Stimulated activated naive CD4-positive, alpha-beta T cell treated with Interleukin-2 at 50 U/mL for 16 hours (primary cell): ENCODE measurements at regions not wholly inside any gene's neighbourhood (a gene's known extent, or its start where the extent isn't known, plus 50 kb on each side); places are given as distances from the start of the nearest gene placed in this dataset.

ENCODE experiments used
- DNase-seq: peaks from one replicate; lab custom pipeline; 2025; lab: John Stamatoyannopoulos, UW

GRCh38 chr6:19410481-19410880 is 426.7 kb upstream of the ID4 start:
- DNase-seq, result no peak

GRCh38 chr6:19413323-19413722 is 423.8 kb upstream of the ID4 start:
- no peak for DNase-seq

GRCh38 chr6:19415605-19416326 is 421.4 kb upstream of the ID4 start:
- DNase-seq, result no peak

GRCh38 chr6:19416811-19417210 is 420.4 kb upstream of the ID4 start:
- DNase-seq, result no peak

GRCh38 chr6:19417713-19418112 is 419.5 kb upstream of the ID4 start:
- no peak for DNase-seq

GRCh38 chr6:19424853-19425252 is 412.3 kb upstream of the ID4 start:
- DNase-seq, result no peak

GRCh38 chr6:19427548-19427947 is 409.6 kb upstream of the ID4 start:
- no peak for DNase-seq

GRCh38 chr6:19432966-19433498 is 404.1 kb upstream of the ID4 start:
- no peak for DNase-seq

- DNase-seq, result no peak
These were observed 403.1 kb upstream of the ID4 start for GRCh38 chr6:19434065-19434464.

GRCh38 chr6:19435755-19436154 is 401.4 kb upstream of the ID4 start:
- no peak for DNase-seq

- DNase-seq, result no peak
These were observed 398.4 kb upstream of the ID4 start for GRCh38 chr6:19438566-19439353.

GRCh38 chr6:19440531-19440930 is 396.6 kb upstream of the ID4 start:
- no peak for DNase-seq

- DNase-seq, result no peak
These were observed 393.8 kb upstream of the ID4 start for GRCh38 chr6:19443411-19443810.

GRCh38 chr6:19444041-19444440 is 393.1 kb upstream of the ID4 start:
- no peak for DNase-seq

- DNase-seq, result no peak
These were observed 392.7 kb upstream of the ID4 start for GRCh38 chr6:19444481-19444880.

GRCh38 chr6:19446570-19446969 is 390.6 kb upstream of the ID4 start:
- no peak for DNase-seq

- no peak for DNase-seq
These were observed 386.5 kb upstream of the ID4 start for GRCh38 chr6:19450651-19451050.

GRCh38 chr6:19452495-19452894 is 384.7 kb upstream of the ID4 start:
- no peak for DNase-seq

GRCh38 chr6:19454001-19454720 is 383.0 kb upstream of the ID4 start:
- no peak for DNase-seq

GRCh38 chr6:19454721-19455392 is 382.3 kb upstream of the ID4 start:
- DNase-seq, result no peak

- no peak for DNase-seq
These were observed 373.9 kb upstream of the ID4 start for GRCh38 chr6:19463250-19463649.

- DNase-seq, result no peak
These were observed 373.2 kb upstream of the ID4 start for GRCh38 chr6:19463925-19464324.
